Neural cell (in vitro differentiated cells): ENCODE measurements at regions not wholly inside any gene's neighbourhood (a gene's known extent, or its start where the extent isn't known, plus 50 kb on each side); places are given as distances from the start of the nearest gene placed in this dataset.

Experiments
- EP300 ChIP-seq: fragments of 450-650 bp; conservative IDR thresholded peaks from 2 replicates; pipeline ENCODE4 v1.6.1; 2014; ENCODE audit warnings: antibody characterized with exemption, mild to moderate bottlenecking, moderate library complexity; ENCODE audit not compliant: poor library complexity, severe bottlenecking
- EZH2 ChIP-seq: fragments of 200-600, 300-800 bp; shearing (Covaris generic), sonication (generic); IDR thresholded peaks from 2 replicates; pipeline ENCODE4 v1.6.1; 2014; ENCODE audit warnings: antibody characterized with exemption, low read length, borderline replicate concordance, mild to moderate bottlenecking; ENCODE audit not compliant: insufficient read depth, poor library complexity, severe bottlenecking
- POLR2AphosphoS5 ChIP-seq: IDR thresholded peaks from 2 replicates; pipeline ENCODE4 v1.6.1; 2012
- TAF1 ChIP-seq: IDR thresholded peaks from 2 replicates; pipeline ENCODE4 v1.6.1; 2012; ENCODE audit warnings: low read depth
- TF ChIP-seq, protein P1 (sequence below): fragments of 450-650 bp; IDR thresholded peaks from 2 replicates; pipeline ENCODE4 v1.5.1; 2014; ENCODE audit warnings: antibody characterized with exemption, mild to moderate bottlenecking, moderate library complexity; ENCODE audit not compliant: poor library complexity, severe bottlenecking
- TF ChIP-seq, protein P2 (sequence below): IDR thresholded peaks from 2 replicates; pipeline ENCODE4 v1.6.1; 2012; ENCODE audit warnings: borderline replicate concordance

DNA sequence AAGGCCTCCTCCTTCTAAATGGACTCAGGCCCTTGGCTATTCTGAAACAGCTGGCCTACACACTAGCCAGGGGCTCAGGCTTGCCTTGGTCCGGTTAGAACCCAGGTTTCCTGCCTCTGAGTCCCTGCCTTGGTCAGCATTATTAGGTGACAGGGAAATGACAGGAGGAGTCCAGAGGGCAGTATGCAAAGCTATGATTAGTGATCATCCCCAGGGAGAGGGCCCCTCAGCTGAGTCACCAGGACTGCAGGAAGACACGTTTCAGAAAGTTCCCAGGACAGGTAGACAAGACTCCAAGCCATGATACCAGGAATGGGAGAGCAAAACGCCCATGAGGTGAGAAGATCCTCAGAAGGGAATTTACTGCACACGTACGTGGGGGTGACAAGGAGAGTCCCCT, 301.1 kb upstream of the COBL start:
- TF ChIP-seq EZH2 (no peak), TAF1 (no peak), POLR2AphosphoS5 (no peak), EP300 (no peak)
- TF ChIP-seq, protein P1, sequence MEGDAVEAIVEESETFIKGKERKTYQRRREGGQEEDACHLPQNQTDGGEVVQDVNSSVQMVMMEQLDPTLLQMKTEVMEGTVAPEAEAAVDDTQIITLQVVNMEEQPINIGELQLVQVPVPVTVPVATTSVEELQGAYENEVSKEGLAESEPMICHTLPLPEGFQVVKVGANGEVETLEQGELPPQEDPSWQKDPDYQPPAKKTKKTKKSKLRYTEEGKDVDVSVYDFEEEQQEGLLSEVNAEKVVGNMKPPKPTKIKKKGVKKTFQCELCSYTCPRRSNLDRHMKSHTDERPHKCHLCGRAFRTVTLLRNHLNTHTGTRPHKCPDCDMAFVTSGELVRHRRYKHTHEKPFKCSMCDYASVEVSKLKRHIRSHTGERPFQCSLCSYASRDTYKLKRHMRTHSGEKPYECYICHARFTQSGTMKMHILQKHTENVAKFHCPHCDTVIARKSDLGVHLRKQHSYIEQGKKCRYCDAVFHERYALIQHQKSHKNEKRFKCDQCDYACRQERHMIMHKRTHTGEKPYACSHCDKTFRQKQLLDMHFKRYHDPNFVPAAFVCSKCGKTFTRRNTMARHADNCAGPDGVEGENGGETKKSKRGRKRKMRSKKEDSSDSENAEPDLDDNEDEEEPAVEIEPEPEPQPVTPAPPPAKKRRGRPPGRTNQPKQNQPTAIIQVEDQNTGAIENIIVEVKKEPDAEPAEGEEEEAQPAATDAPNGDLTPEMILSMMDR: no peak
- TF ChIP-seq, protein P2, sequence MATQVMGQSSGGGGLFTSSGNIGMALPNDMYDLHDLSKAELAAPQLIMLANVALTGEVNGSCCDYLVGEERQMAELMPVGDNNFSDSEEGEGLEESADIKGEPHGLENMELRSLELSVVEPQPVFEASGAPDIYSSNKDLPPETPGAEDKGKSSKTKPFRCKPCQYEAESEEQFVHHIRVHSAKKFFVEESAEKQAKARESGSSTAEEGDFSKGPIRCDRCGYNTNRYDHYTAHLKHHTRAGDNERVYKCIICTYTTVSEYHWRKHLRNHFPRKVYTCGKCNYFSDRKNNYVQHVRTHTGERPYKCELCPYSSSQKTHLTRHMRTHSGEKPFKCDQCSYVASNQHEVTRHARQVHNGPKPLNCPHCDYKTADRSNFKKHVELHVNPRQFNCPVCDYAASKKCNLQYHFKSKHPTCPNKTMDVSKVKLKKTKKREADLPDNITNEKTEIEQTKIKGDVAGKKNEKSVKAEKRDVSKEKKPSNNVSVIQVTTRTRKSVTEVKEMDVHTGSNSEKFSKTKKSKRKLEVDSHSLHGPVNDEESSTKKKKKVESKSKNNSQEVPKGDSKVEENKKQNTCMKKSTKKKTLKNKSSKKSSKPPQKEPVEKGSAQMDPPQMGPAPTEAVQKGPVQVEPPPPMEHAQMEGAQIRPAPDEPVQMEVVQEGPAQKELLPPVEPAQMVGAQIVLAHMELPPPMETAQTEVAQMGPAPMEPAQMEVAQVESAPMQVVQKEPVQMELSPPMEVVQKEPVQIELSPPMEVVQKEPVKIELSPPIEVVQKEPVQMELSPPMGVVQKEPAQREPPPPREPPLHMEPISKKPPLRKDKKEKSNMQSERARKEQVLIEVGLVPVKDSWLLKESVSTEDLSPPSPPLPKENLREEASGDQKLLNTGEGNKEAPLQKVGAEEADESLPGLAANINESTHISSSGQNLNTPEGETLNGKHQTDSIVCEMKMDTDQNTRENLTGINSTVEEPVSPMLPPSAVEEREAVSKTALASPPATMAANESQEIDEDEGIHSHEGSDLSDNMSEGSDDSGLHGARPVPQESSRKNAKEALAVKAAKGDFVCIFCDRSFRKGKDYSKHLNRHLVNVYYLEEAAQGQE: no peak
